ENCODE measurements at regions not wholly inside any gene's neighbourhood (a gene's known extent, or its start where the extent isn't known, plus 50 kb on each side); places are given as distances from the start of the nearest gene placed in this dataset.

- H2BK20ac ChIP-seq (ENCODE audit: low read depth, low read length, poor library complexity, severe bottlenecking), result no peak overlapping the region
- no peak overlapping the region for H2BK12ac ChIP-seq (ENCODE audit: insufficient read length, low read depth, low read length)
- no peak overlapping the region for H4K8ac ChIP-seq (replicated peaks; ENCODE audit: insufficient read length, low read depth, low read length)
- Mint-ChIP-seq H3K27me3 (ENCODE audit: low read depth) (no peaks in the 10 kb centered on the region), H3K4me3 (no peak overlapping the region), H3K9me3 (no peaks in the 10 kb centered on the region), H3K27ac (no peak overlapping the region), H3K4me1 (no peaks in the 10 kb centered on the region), H3K36me3 (ENCODE audit: insufficient read depth in 1 of 3, low read depth in 3 of 3) (no peaks in the 10 kb centered on the region)
- H3T11ph ChIP-seq (ENCODE audit: low read length), result no peak overlapping the region
- no peak overlapping the region for H2AK5ac ChIP-seq (ENCODE audit: insufficient read length, low read length)
- H2BK15ac ChIP-seq (ENCODE audit: low read depth, low read length), result no peak overlapping the region
- no peak overlapping the region for H3K18ac ChIP-seq (ENCODE audit: insufficient read length, low read depth, low read length)
- H3K23ac ChIP-seq (ENCODE audit: insufficient read length, low read depth, low read length), result no peak overlapping the region
- no peaks in the 10 kb centered on the region for H3K9me3 ChIP-seq (ENCODE audit: control insufficient read depth, low read depth, low read length)
- H3K4ac ChIP-seq (ENCODE audit: low read depth, low read length), result no peak overlapping the region
- no peaks in the 10 kb centered on the region for H3K79me2 ChIP-seq (ENCODE audit: insufficient read depth, low read length)
- H4K5ac ChIP-seq (ENCODE audit: insufficient read length, low read depth, low read length), result no peak overlapping the region
- no peaks in the 10 kb centered on the region for H3K79me1 ChIP-seq (ENCODE audit: insufficient read depth, low read depth, low read length, poor library complexity, severe bottlenecking)
- H3K23me2 ChIP-seq (ENCODE audit: insufficient read length, low read depth, low read length, poor library complexity, severe bottlenecking), result no peaks in the 10 kb centered on the region
- WGBS (ENCODE audit: extremely low coverage, insufficient read length, low lambda C conversion rate), result no CpG with 5 or more reads among the region's 6 CpGs
- H3K4me1 ChIP-seq (ENCODE audit: insufficient read depth, low read length), result no peaks in the 10 kb centered on the region
- H3K27me3 ChIP-seq (ENCODE audit: insufficient read depth, low read length), result no peaks in the 10 kb centered on the region
- H2BK5ac ChIP-seq (ENCODE audit: insufficient read length, low read length), result no peak overlapping the region
- H3K9ac ChIP-seq (ENCODE audit: extremely low read depth, insufficient read length, low read length), result no peak overlapping the region
- H4K91ac ChIP-seq (ENCODE audit: insufficient read length, low read depth, low read length), result no peak overlapping the region
- no peak for TF ChIP-seq CTCF (conservative IDR thresholded peaks at IDR 0.05)
- H4K20me1 ChIP-seq (ENCODE audit: control insufficient read depth, insufficient read depth, insufficient read length), result no peaks in the 10 kb centered on the region
- no peak overlapping the region for H2AFZ ChIP-seq (ENCODE audit: low read length)
- H2BK120ac ChIP-seq (ENCODE audit: low read depth, low read length, poor library complexity, severe bottlenecking), result no peak overlapping the region
- no peak overlapping the region for H3K27ac ChIP-seq (ENCODE audit: insufficient read length, low read depth, low read length)
- no peak overlapping the region for H3K56ac ChIP-seq (ENCODE audit: insufficient read length, low read depth, low read length)
- H3K14ac ChIP-seq (ENCODE audit: insufficient read depth, low read length), result no peak overlapping the region
- DNase-seq, result no peak
- no peak overlapping the region for H3K4me2 ChIP-seq (ENCODE audit: insufficient read depth, insufficient read length, low read length)
These were observed 165.5 kb upstream of the SLIT2 start for GRCh38 chr4:20086067-20086798.
